ENCODE measurements at regions not wholly inside any gene's neighbourhood (a gene's known extent, or its start where the extent isn't known, plus 50 kb on each side); places are given as distances from the start of the nearest gene placed in this dataset.
"Not testable (repeated sequence)": the region's sequence is repeated elsewhere in the genome, so short reads cannot be mapped to it uniquely, and the experiment has no call there.

DNA sequence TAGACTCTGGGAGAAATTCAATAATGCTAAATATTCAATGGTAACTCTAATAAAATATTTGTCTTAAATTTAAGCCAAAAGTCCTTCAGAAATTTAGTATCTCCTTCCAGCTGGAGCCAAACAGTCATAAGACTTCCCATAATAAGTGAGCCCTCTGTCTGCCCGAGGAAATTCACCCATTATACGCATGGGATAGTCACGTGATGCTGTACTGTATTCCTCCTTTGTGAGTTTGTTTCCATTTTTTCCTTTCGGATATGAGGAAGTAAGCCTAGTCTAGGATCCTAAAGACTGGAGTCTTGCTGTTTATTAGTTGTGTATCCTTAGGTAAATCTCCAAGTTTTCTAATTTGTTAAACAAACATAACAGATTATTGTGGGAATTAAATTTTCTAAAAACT is 110.4 kb upstream of the PLAAT1 start:
- DNase-seq: no peak

DNA sequence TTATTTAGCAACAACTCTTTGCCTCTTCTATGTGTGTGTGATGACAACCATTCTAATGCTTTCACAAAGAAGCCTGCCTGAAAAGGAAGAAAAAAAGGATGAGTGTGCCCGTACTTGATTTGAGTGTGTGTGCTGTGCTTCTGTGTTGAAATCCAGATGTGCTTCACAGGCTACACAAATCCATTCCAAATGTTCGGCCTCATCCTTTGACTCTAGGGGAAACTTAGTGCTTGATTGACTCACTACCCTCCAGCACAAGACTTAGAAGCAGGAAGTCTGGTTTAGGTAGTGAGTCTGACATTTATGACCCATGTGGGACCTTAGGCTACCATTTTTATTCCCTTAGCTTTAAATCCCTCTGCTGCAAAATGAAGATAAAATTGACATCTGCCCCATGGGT is 108.8 kb upstream of the PLAAT1 start:
- DNase-seq: no peak

DNA sequence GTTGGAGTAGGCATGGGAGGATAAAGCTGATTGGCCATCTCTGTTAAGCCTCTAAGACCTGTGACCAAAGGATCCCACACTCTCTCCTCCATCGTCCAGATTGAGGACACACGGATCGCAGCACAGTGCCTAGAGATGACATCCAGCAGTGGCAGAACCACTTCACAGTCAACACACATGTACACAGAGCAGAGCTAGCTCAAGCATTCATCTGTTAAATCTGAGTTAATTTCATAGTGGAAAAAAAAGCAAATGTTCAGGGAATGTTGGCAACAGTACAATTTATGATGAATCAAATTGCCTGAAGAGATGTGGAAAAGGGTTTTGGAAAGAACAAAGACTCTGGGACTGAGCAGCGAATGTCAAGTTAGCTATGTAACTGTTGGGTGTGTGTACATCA is 108.1 kb upstream of the PLAAT1 start:
- no peak for DNase-seq

DNA sequence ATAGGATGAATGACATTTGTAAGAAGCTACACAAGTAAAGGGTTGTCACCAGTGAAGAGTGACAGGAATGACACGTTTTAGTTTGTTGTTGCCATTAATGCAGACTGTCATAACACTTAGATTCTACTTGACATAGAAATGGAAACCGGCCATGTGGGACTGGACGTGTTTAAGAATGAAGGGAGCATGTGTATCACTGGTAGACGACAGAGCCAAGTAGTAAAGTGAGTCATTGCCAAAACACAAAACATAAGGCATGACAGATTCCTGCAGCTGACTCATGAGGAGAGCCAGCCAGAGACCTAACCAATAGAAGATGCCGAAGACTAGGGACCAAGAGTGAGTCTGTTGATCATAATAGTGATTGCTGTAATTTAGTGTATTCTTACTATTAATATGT is 106.2 kb upstream of the PLAAT1 start:
- no peak for DNase-seq

DNA sequence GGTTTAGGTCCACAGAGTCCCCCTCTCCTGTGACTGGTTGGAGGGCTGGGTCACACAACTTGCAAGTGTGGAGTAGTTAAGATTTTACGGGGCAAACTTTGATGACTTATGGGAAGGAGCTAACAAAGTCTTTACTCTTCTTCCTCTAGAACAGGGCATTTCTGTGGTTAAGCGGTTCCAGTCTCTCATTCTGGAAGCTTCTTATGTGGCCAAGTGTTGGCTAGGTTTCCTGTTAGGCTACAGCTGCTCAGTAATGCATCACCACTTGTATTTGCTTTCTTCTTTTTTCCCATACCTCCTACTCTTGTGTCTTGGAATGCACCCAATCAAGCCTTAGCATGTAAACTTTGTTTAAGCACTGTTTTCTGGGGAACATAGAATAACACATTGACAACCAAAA is 100.6 kb upstream of the PLAAT1 start:
- DNase-seq: no peak

DNA sequence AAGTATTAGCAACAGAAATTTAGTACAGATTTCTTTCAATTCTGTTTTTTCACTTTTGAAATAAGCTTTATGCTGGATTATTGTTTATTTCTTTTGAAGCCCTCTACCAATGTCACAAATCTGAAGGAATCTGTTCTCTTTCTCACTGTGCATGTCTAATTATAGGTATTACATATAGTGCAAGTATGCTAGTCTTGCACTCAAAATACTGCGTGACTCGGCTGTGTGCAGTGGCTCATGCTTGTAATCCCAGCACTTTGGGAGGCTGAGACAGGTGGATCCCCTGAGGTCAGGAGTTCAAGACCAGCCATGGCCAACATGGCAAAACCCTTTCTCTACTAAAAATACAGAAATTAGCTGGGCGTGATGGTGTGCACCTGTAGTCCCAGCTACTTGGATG is 95.8 kb upstream of the PLAAT1 start:
- DNase-seq: no peak

DNA sequence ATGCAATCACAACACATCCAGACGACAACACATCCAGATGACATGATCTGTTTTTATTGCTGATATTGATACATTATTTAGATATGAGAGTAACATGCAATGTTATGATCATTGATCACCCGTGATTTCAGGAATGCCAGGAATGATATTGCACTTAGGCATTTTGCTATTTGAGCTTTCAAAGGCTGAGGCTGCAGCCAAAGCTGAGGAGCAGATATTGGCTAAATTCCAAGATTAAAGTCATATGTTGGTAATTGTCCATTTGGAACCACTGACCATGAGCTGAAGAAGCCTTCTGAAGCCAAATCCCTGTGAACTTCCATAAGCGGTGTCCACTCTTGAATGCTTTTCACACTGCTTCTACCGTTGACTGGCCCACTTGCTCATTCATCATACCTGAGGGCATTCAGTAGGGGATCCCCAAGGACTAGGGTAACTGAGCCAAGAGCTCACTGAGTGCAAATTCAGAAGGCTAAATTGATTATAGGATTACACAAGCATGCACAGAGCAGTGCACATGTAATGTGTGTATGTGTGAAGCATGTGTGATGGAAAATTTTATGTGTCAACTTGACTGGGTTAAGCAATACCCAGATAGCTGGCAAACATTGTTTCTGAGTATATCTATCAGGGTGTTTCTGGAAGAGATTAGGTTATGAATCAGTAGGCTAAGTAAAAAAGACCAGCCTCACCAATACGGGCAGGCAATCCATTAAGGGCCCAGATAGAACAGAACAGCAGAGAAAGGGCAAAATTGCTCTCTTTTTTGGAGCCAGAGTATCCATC is 92.1 kb upstream of the PLAAT1 start:
- DNase-seq: no peak

DNA sequence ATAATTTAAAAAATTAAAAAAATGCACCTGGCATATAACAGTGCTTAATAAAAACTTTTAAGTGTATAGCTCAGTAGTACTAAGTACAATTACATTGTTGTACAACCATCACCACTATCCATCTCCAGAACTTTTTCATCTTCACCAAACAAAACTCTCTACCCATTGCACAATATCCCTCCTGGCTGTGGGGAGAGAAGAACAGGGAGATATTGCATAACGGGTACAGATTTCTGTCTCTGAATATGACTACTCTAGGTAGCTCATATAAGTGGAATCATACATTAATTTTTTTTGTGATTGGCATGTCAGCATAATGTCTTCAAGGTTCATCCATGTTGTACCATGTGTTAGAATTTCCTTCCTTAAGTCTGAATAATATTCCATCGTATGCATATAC is 91.0 kb upstream of the PLAAT1 start:
- DNase-seq: no peak

DNA sequence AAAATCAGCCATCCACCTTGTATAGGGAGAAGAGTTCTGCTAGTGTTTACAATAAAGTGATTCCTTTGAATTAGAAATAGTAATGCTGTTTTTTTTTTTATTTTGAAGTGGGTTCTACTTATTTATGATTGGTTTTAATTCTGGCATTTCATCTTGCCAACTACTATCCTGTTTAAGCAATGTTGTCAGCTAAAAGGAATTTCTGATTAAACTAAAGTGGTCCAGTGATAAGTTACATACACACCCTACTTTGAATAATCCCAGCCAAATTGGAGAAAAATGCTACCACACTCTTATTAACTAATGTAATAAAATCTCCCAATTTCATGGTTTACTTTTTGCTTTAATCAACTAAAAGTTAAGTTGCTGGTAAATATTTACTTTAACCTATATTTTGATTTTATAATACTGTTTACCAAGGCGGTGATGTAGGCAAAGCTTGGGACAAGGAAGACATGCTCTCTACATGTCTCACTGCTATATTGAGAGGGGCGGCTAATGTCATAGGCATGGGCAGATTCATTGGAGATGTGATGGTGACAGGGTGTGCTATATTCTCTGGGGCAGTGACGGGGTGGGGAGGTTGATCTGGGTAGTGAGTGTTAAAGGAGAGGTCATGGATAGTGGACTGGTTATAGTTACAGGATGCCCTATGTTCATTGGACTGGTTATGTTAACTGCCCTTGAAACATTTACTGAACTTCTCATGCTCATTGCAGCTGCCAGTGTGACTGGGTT is 85.8 kb upstream of the PLAAT1 start:
- DNase-seq: not testable (repeated sequence)

DNA sequence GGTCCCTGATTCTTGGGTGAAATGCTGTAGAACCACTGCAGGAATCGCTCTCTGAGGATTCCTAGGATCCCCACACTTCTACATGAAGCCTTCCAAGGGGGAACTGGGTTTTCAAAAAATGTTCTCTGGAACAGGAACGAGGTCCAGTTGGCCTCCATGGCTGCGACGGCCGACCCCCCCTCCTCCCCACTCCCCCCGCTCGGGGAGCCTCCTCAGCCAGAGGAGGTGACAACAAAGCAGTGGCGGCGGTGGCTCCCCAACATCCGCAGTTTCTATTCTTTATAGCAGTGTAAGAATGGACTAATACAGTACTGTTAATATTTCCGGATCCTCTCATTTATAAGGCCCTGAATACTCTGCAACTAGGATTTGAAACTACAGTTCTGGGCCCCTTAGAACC is 84.0 kb upstream of the PLAAT1 start:
- DNase-seq: no peak

DNA sequence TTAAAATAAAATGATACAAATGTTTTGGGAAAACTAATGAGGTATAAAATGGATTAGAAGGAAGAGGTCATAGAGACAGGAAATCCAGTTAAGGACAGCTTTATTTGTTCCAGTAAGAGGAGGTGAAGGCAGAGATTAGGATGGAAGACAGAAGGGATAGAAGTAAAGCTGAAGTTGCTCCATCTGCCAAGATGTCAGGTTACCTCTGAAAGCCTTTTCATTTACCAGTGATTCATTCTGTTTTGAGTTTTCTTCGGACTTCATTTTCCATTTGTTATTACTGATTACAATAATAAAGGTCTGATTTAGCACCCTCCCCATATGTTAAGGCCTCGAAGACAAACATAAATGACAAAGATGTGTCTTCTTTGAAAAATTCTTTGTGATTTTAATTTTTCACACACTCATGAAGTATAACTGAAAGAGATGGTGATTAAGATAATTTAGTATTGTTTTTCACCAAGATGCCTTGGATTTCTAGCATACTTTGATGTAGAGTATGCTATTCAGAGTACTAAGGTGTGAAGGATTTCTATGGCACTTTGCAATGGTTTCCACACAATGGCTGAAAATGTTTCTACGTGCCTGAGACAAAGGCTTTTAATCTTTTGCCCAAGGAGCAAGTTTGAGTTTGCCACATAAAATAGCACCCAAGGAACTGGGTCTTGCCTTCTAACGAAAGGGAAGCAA is 75.4 kb upstream of the PLAAT1 start:
- no peak for DNase-seq

DNA sequence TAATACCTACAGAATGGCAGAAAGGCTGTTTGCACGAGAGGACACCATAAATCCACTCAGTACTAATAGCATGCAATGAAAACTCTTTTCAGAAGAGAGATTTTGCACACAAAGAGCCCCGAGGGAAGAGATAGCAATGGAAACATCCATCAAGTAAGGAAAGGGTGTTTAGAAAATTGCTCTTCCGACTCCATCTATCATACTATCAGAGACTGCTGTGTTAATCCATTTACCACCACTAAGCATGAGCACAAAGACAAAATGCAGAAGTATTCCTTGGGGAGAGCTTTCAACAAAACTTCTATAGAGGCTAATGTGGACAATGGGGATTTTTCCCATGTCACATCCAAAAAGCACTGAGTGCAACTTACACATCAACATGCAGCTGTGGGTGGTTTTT is 72.1 kb upstream of the PLAAT1 start:
- DNase-seq: no peak

DNA sequence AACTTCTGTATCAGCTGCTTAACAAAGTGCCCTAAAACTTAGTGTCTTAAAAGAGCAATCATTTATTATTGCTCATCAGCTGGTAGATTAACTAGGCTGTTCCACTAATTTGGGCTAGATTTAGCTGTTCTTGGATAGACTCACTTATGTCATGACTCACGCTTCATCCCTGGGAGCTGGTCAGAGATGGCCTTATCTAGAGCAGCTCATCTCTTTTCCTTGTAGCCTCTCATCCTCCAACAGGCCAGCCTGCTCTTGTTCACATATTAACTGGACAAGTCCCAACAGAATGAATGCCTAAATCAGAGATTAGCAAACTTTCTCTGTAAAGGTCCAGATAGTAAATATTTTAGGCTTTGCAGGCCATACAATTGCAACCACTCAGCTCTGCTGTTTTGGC is 66.9 kb upstream of the PLAAT1 start:
- no peak for DNase-seq

DNA sequence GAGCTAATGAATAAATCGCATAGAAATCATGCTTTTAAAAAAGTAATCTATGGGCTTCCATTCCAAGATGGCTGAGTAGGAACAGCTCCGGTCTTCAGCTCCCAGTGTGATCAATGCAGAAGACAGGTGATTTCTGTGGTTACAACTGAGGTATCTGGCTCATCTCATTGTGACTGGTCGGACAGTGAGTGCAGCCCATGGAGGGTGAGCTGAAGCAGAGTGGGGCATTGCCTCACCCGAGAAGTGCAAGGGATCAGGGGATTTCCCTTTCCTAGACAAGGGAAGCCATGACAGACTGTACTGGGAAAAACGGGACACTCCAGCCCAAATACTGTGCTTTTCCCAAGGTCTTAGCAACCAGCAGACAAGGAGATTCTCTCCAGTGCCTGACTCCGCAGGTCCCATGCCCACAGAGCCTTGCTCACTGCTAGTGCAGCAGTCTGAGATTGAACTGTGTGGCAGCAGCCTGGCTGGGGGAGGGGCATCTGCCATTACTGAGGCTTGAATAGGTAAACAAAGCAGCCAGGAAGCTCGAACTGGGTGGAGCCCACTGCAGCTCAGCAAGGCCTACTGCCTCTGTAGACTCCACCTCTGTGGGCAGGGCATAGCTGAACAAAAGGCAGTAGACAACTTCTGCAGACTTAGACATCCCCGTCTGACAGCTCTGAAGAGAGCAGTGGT is 61.5 kb upstream of the PLAAT1 start:
- not testable (repeated sequence) for DNase-seq

DNA sequence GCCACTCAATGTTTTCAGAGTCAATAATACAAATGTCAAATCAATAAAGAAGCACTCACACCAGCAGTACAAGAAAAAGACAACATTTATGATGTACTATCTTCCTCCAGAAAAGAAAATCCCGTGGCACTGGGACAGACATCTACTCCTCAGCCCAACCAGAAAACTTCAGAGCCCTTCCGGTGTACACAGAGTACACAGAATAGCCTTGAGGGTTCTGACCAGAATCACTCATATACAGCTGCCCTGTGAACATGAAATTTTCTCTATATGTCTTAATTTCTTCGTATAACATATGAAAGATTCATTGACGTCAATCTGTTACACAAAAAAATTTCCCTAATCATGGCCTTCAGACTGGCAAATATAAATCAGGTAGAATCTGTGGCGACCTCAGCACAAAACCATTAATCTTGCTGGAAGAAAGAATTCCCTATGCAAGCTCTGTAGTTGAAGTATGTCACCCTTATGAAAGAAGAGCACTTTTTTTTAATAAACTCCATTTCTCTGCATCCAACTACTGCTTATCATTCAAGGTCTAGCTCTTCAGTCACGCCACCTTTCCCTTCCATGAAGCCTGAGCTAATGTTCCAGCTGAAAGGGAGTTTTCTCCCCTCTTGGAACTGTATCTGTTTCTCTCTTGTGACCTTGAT is 53.8 kb upstream of the PLAAT1 start:
- no peak for DNase-seq

DNA sequence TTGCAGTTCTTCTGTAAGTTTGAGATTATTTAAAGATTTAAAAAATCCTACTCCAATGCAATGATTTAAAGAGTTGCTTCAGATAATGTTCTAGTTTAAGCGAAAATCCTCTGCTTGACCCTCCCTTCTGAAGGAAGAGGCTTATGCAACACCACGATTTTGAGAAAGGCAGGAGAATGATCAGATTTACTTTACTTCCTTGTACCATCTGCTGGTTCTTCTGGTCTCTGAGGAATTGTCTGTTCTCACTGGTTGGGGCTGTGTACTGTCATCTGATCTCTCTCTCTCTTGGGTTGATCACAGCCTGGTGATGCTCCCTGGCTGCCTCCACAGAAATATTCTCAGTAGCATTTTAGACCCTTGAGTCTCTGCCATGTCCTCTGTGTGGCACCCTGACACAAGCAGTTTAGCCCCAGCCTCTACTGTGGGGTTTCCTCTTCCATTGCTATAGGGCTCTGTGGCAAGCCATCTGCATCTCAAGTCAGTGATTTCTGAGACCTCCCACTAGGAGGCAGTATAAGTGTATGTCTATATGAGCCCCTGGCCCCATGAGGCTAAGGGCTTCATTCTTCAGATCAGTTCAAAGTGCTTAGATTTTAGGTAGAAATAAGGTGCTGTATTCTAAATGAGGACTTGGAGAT is 50.8 kb upstream of the PLAAT1 start:
- no peak for DNase-seq
